OCI-LY7 (cell line): ENCODE measurements at regions not wholly inside any gene's neighbourhood (a gene's known extent, or its start where the extent isn't known, plus 50 kb on each side); places are given as distances from the start of the nearest gene placed in this dataset.

ENCODE experiments used
- BruUV-seq: library from RNA; stranded (reverse); fragments of 400-500 nt; replicated peaks from 2 replicates; lab custom pipeline; 2021; lab: Mats Ljungman, UMichigan
- CTCF ChIA-PET: fragments of 300-600 bp; sonication (Branson Sonifier 250); formaldehyde crosslinking; loops from one replicate; lab custom pipeline; 2022; ENCODE audit warnings: antibody characterized with exemption; ENCODE audit not compliant: unreplicated experiment; lab: Charles Lee
- POLR2A ChIA-PET: fragments of 300-600 bp; sonication (Branson Sonifier 250); formaldehyde crosslinking; loops from one replicate; lab custom pipeline; 2022; ENCODE audit warnings: antibody characterized with exemption; lab: Charles Lee
- DNase-seq: peaks from one replicate; pipeline ENCODE4 v3.0.0-alpha.2; 2015; ENCODE audit warnings: low spot score
- H2AFZ ChIP-seq: fragments of 200-600 bp; sonication (generic), shearing (Covaris generic); 2 replicates; pipeline ENCODE4 v1.6.1; 2014; ENCODE audit warnings: mild to moderate bottlenecking, antibody characterized with exemption, low read length, moderate library complexity
- H3K27ac ChIP-seq: fragments of 200-600 bp; sonication (generic); 2 replicates; pipeline ENCODE4 v1.5.1; 2014; ENCODE audit warnings: mixed run types, low read depth, mild to moderate bottlenecking, moderate library complexity, low read length, inconsistent platforms; ENCODE audit not compliant: poor library complexity, severe bottlenecking
- H3K36me3 ChIP-seq: fragments of 200-600 bp; sonication (generic); 2 replicates; pipeline ENCODE4 v1.6.1; 2014; ENCODE audit warnings: mild to moderate bottlenecking, antibody characterized with exemption, low read length, moderate library complexity, mixed read lengths; ENCODE audit not compliant: insufficient read depth
- H3K4me1 ChIP-seq: fragments of 200-600 bp; sonication (generic); 2 replicates; pipeline ENCODE4 v1.5.1; 2014; ENCODE audit warnings: mild to moderate bottlenecking, low read length; ENCODE audit not compliant: insufficient read depth, poor library complexity, severe bottlenecking
- H3K4me2 ChIP-seq: fragments of 200-600 bp; sonication (generic); 2 replicates; pipeline ENCODE4 v1.6.1; 2014; ENCODE audit warnings: mild to moderate bottlenecking, low read length
- H3K4me3 ChIP-seq: fragments of 200-600 bp; sonication (generic); 2 replicates; pipeline ENCODE4 v1.5.1; 2014; ENCODE audit warnings: mild to moderate bottlenecking, low read depth, low read length; ENCODE audit not compliant: poor library complexity, severe bottlenecking
- H3K79me2 ChIP-seq: fragments of 200-600 bp; sonication (generic); 2 replicates; pipeline ENCODE4 v1.6.1; 2016; ENCODE audit warnings: low read depth, mild to moderate bottlenecking, low read length, moderate library complexity, mixed read lengths; ENCODE audit not compliant: insufficient read depth
- H3K9me2 ChIP-seq: fragments of 200-600 bp; sonication (generic); 2 replicates; pipeline ENCODE4 v1.6.1; 2016; ENCODE audit warnings: mild to moderate bottlenecking, low read length, mixed read lengths; ENCODE audit not compliant: insufficient read depth
- H3K9me3 ChIP-seq: fragments of 200-600 bp; sonication (generic); 2 replicates; pipeline ENCODE4 v1.6.1; 2014; ENCODE audit warnings: mild to moderate bottlenecking, mixed run types, low read length, mixed read lengths
- H4K20me1 ChIP-seq: fragments of 200-600 bp; sonication (generic); 2 replicates; pipeline ENCODE4 v1.6.1; 2014; ENCODE audit warnings: mild to moderate bottlenecking, antibody characterized with exemption, low read length, moderate library complexity, mixed read lengths; ENCODE audit not compliant: insufficient read depth
- CTCF ChIP-seq: fragments of 200-600 bp; sonication (generic); conservative IDR thresholded peaks from 2 replicates; pipeline ENCODE4 v1.5.1; 2014; ENCODE audit warnings: mild to moderate bottlenecking, antibody characterized with exemption, low read length, moderate library complexity, mixed read lengths
- EZH2phosphoT487 ChIP-seq: fragments of 200-600 bp; sonication (generic); IDR thresholded peaks from 2 replicates; pipeline ENCODE4 v1.6.1; 2018; ENCODE audit warnings: low read depth, borderline replicate concordance, mild to moderate bottlenecking, mixed run types, antibody characterized with exemption, low read length, moderate library complexity, mixed read lengths
- intact Hi-C: fragments of 100-400 bp; cut with micrococcal nuclease; formaldehyde crosslinking; loops from one replicate; pipeline ENCODE4 v1.10.0; 2022; ENCODE audit not compliant: unreplicated experiment

DNA sequence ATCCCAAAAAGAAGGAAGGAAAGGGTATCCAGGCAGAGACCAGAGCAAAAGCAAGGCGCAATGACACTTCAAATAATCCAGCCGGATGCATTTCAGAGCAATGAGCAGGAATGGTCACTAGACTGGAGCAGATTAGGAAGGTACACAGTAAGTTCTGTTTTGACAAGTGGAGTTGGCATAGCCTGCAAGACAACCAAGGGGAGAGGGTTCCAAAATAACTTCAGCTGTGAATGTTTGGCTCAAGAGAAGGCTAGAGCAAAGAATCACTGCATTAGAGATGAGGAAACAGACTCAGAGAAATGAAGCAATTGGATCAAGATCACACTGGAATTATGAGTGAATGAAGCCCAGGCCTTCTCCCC lies 90.0 kb upstream of the EGFL6 start:
- no TSS peak for BruUV-seq
- Histone ChIP-seq H3K9me3 (no peaks in the 10 kb centered on the region), H3K79me2 (no peaks in the 10 kb centered on the region), H3K4me3 (no peak overlapping the region), H3K27ac (no peak overlapping the region), H4K20me1 (no peaks in the 10 kb centered on the region), H3K4me2 (no peak overlapping the region), H3K36me3 (no peaks in the 10 kb centered on the region), H2AFZ (no peak overlapping the region), H3K4me1 (no peaks in the 10 kb centered on the region), H3K9me2 (no peaks in the 10 kb centered on the region)
- intact Hi-C loops = no loop called here
- ChIA-PET POLR2A (interaction anchor here (0.6 kb wide), 1 partner anchor 530 kb away, joined by 3 read pairs; no protein-coding TSS in a partner anchor), CTCF (no interaction called here)
- DNase-seq = no peak
- TF ChIP-seq EZH2phosphoT487 = no peak
- TF ChIP-seq CTCF = no peak

GRCh38 chrX:13478740-13479451 lies 90.5 kb upstream of the EGFL6 start:
- H3K79me2 ChIP-seq = no peaks in the 10 kb centered on the region
- H3K4me2 ChIP-seq = no peak overlapping the region
- no peak overlapping the region for H2AFZ ChIP-seq
- intact Hi-C loops = no loop called here
- no TSS peak for BruUV-seq
- H3K9me3 ChIP-seq = no peaks in the 10 kb centered on the region
- ChIA-PET CTCF (no interaction called here), POLR2A (interaction anchor here (0.6 kb wide), 1 partner anchor 529 kb away, joined by 3 read pairs; no protein-coding TSS in a partner anchor)
- no peaks in the 10 kb centered on the region for H3K9me2 ChIP-seq
- H4K20me1 ChIP-seq = no peaks in the 10 kb centered on the region
- TF ChIP-seq CTCF (no peak), EZH2phosphoT487 (no peak)
- H3K4me3 ChIP-seq = no peak overlapping the region
- DNase-seq = no peak
- peaks cover 3% of the 10 kb centered on the region for H3K4me1 ChIP-seq
- H3K27ac ChIP-seq = no peak overlapping the region
- no peaks in the 10 kb centered on the region for H3K36me3 ChIP-seq

DNA sequence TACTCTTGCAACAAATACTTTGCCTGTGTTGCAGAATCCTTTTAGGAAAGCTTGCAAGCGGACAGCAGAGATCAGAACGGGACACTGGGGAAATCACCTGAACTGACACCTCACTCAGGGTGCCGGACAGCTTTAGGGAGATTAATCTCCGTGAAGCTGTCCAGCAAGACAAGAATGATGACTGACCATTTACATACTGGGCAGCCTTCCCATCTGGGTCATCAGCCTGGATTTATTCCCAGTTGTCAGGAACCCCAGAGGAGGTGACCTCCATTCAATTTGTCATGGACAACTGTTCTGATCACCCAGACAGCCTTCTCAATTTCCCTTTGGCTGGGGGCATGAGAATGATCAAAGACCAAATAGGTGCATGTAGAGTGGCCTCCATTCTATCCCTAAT lies 93.0 kb upstream of the EGFL6 start:
- Histone ChIP-seq H4K20me1 (no peaks in the 10 kb centered on the region), H3K36me3 (no peaks in the 10 kb centered on the region), H3K9me2 (no peaks in the 10 kb centered on the region), H2AFZ (no peak overlapping the region), H3K27ac (no peak overlapping the region), H3K4me1 (peaks cover 15% of the 10 kb centered on the region), H3K4me3 (no peak overlapping the region), H3K79me2 (no peaks in the 10 kb centered on the region), H3K9me3 (no peaks in the 10 kb centered on the region), H3K4me2 (no peak overlapping the region)
- intact Hi-C loops = no loop called here
- ChIA-PET POLR2A (no interaction called here), CTCF (no interaction called here)
- no TSS peak for BruUV-seq
- no peak for TF ChIP-seq EZH2phosphoT487
- no peak for TF ChIP-seq CTCF
- DNase-seq = no peak
